Activated CD8-positive, alpha-beta memory T cell treated with anti-CD3 and anti-CD28 coated beads for 1 hour (primary cell): ENCODE measurements at regions not wholly inside any gene's neighbourhood (a gene's known extent, or its start where the extent isn't known, plus 50 kb on each side); places are given as distances from the start of the nearest gene placed in this dataset.
"Not testable (repeated sequence)": the region's sequence is repeated elsewhere in the genome, so short reads cannot be mapped to it uniquely, and the experiment has no call there.

ENCODE experiments used
- DNase-seq, 2 donors: peaks; one replicate each; pipeline ENCODE4 v3.0.0-alpha.2; 2020; ENCODE audit warnings: low read depth in 1 of 2; ENCODE audit errors: extremely low read depth in 1 of 2

GRCh38 chr6:155582016-155582991 lies 126.7 kb upstream of the NOX3 start:
- no peak for DNase-seq

- no peak for DNase-seq
These were observed 125.3 kb upstream of the NOX3 start for GRCh38 chr6:155580904-155581303.

- DNase-seq = no peak
These were observed 122.6 kb upstream of the NOX3 start for GRCh38 chr6:155578251-155578650.

GRCh38 chr6:155561966-155562364 lies 106.3 kb upstream of the NOX3 start:
- no peak for DNase-seq

- no peak for DNase-seq
These were observed 105.8 kb upstream of the NOX3 start for GRCh38 chr6:155561257-155561965.

GRCh38 chr6:155549928-155550327 lies 94.3 kb upstream of the NOX3 start:
- DNase-seq = no peak

- DNase-seq = no peak
These were observed 93.6 kb upstream of the NOX3 start for GRCh38 chr6:155549028-155549798.

GRCh38 chr6:155548576-155548975 lies 92.9 kb upstream of the NOX3 start:
- no peak for DNase-seq

GRCh38 chr6:155544677-155545076 lies 89.0 kb upstream of the NOX3 start:
- no peak for DNase-seq

GRCh38 chr6:155543166-155543847 lies 87.7 kb upstream of the NOX3 start:
- DNase-seq = no peak

GRCh38 chr6:155542036-155542435 lies 86.4 kb upstream of the NOX3 start:
- DNase-seq = no peak

GRCh38 chr6:155538708-155539390 lies 83.2 kb upstream of the NOX3 start:
- DNase-seq = no peak

GRCh38 chr6:155534678-155535077 lies 79.0 kb upstream of the NOX3 start:
- no peak for DNase-seq

- no peak for DNase-seq
These were observed 74.7 kb upstream of the NOX3 start for GRCh38 chr6:155530219-155530834.

- DNase-seq = not testable (repeated sequence)
These were observed 74.2 kb upstream of the NOX3 start for GRCh38 chr6:155529814-155530213.

GRCh38 chr6:155528982-155529453 lies 73.4 kb upstream of the NOX3 start:
- no peak for DNase-seq

GRCh38 chr6:155528335-155528734 lies 72.7 kb upstream of the NOX3 start:
- DNase-seq = no peak

GRCh38 chr6:155527443-155527842 lies 71.8 kb upstream of the NOX3 start:
- no peak for DNase-seq

- no peak for DNase-seq
These were observed 68.4 kb upstream of the NOX3 start for GRCh38 chr6:155523821-155524651.
